Activated naive CD8-positive, alpha-beta T cell treated with anti-CD3 and anti-CD28 coated beads for 36 hours (primary cell): ENCODE measurements at regions not wholly inside any gene's neighbourhood (a gene's known extent, or its start where the extent isn't known, plus 50 kb on each side); places are given as distances from the start of the nearest gene placed in this dataset.

Experiments used
- DNase-seq: peaks from one replicate; pipeline ENCODE4 v3.0.0; 2021
- H3K27ac Mint-ChIP-seq: one replicate; pipeline ENCODE4 v1.8.0; 2022; ENCODE audit warnings: mild to moderate bottlenecking, moderate library complexity, mixed read lengths
- H3K27me3 Mint-ChIP-seq: one replicate; pipeline ENCODE4 v1.8.0; 2022; ENCODE audit warnings: mild to moderate bottlenecking, mixed read lengths
- H3K36me3 Mint-ChIP-seq: one replicate; pipeline ENCODE4 v1.8.0; 2021; ENCODE audit warnings: mild to moderate bottlenecking, mixed read lengths
- H3K4me1 Mint-ChIP-seq: one replicate; pipeline ENCODE4 v1.8.0; 2021; ENCODE audit warnings: mixed read lengths
- H3K4me3 Mint-ChIP-seq: one replicate; pipeline ENCODE4 v1.8.0; 2022; ENCODE audit warnings: mild to moderate bottlenecking, moderate library complexity, mixed read lengths
- H3K9me3 Mint-ChIP-seq: one replicate; pipeline ENCODE4 v1.8.0; 2022; ENCODE audit warnings: mixed read lengths

DNA sequence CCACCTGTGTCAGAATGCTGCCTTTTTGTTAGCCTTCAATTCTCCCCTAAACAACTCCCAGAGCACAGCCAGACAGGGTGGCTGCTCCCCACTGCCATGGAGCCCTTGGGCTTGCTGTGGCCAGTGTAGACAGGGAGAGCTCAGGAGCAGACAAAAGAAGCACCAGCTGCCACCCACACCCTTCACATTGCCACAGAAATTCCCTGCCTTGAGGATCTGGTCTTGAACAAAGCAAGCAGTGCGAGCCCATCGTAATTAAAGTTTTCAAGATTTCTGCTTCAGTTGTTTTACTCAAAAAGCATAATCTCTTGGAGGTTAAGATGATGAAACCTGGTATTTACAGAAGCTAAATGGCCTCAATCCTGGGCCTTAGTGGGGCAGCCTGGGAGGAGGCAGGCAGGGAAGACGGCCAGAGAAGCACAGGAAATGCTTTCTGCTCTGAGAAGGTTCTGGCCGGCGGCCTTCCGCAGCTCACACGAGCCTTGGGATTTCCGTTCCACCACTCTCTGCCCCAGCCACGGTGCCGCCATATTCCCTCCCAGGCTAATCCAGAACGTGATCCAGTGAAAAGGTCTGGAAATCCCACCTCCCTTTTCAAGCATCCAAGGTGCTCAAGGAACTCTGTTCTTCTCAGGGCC is 535.2 kb downstream of the BCL11B start:
- Mint-ChIP-seq H3K4me3 (no peak overlapping the region), H3K27ac (no peak overlapping the region), H3K27me3 (no peaks in the 10 kb centered on the region), H3K4me1 (no peaks in the 10 kb centered on the region), H3K9me3 (no peaks in the 10 kb centered on the region), H3K36me3 (no peaks in the 10 kb centered on the region)
- DNase-seq = no peak

DNA sequence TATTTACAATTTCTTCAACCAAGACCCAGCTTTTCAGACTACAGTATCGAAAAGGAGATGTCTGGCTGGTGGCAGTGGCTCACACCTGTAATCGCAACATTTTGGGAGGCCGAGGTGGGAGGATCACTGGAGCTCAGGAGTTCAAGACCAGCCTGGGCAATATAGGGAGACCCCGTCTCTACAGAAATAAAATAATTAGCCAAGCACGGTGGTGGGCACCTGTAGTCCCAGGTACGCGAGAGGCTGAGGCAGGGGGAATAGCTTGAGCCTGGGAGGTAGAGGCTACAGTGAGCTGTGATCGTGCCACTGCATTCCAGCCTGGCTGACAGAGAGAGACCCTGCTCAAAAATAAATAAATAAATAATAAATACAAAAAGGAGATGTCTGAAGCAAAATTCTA is 530.5 kb downstream of the BCL11B start:
- no peaks in the 10 kb centered on the region for H3K27me3 Mint-ChIP-seq
- no peaks in the 10 kb centered on the region for H3K9me3 Mint-ChIP-seq
- no peaks in the 10 kb centered on the region for H3K36me3 Mint-ChIP-seq
- no peak overlapping the region for H3K4me3 Mint-ChIP-seq
- H3K27ac Mint-ChIP-seq = no peak overlapping the region
- no peak for DNase-seq
- H3K4me1 Mint-ChIP-seq = peaks cover 9% of the 10 kb centered on the region

DNA sequence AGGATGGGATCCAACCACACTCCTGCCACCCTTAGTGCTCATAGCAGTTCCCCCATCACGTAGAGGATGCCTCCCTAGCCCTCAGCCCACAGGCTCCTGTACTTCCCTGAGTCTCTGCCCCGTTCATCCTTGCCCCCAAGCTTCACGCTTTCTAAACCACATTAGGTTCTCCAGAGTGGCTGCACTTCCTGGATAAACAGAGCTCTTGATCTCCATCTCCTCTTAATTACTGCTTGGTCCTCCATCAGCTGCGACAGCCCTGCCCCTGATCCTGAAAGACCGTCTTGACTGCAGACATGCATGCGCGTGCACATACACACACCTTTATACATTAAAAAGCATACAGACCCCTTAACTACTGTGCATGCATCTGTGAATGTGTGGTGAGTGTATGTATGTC is 530.0 kb downstream of the BCL11B start:
- no peak for DNase-seq
- H3K27ac Mint-ChIP-seq = no peak overlapping the region
- no peaks in the 10 kb centered on the region for H3K9me3 Mint-ChIP-seq
- no peak overlapping the region for H3K4me3 Mint-ChIP-seq
- peaks cover 9% of the 10 kb centered on the region for H3K4me1 Mint-ChIP-seq
- no peaks in the 10 kb centered on the region for H3K27me3 Mint-ChIP-seq
- H3K36me3 Mint-ChIP-seq = no peaks in the 10 kb centered on the region

GRCh38 chr14:98743536-98743935 is 528.5 kb downstream of the BCL11B start:
- no peaks in the 10 kb centered on the region for H3K36me3 Mint-ChIP-seq
- H3K4me1 Mint-ChIP-seq = peaks cover 9% of the 10 kb centered on the region
- H3K27ac Mint-ChIP-seq = no peak overlapping the region
- H3K4me3 Mint-ChIP-seq = no peak overlapping the region
- no peaks in the 10 kb centered on the region for H3K27me3 Mint-ChIP-seq
- H3K9me3 Mint-ChIP-seq = no peaks in the 10 kb centered on the region
- DNase-seq = no peak

DNA sequence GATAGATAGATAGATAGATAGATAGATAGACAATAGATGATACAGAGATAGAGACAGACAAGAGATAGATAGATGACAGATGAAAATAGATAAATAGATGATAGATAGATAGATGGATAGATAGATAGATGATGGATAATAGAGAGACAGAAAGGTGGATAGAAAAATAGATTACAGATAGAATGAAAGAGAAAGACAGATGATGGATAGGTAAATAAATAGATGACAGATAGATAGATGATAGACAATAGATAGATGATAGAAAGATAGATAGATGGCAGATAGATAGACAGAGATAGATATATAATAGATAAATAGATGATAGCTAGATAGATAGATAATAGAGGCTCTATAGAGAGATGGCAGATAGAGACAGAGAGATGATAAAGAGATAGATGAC is 523.0 kb downstream of the BCL11B start:
- Mint-ChIP-seq H3K36me3 (no peaks in the 10 kb centered on the region), H3K9me3 (no peaks in the 10 kb centered on the region), H3K4me1 (peaks cover 4% of the 10 kb centered on the region), H3K27me3 (no peaks in the 10 kb centered on the region), H3K4me3 (no peak overlapping the region), H3K27ac (no peak overlapping the region)
- DNase-seq = no peak

- Mint-ChIP-seq H3K36me3 (no peaks in the 10 kb centered on the region), H3K27me3 (no peaks in the 10 kb centered on the region), H3K9me3 (peaks cover 11% of the 10 kb centered on the region), H3K4me3 (no peak overlapping the region), H3K4me1 (peaks cover 8% of the 10 kb centered on the region), H3K27ac (no peak overlapping the region)
- DNase-seq = no peak
These were observed 520.9 kb downstream of the BCL11B start for GRCh38 chr14:98751110-98751509.

DNA sequence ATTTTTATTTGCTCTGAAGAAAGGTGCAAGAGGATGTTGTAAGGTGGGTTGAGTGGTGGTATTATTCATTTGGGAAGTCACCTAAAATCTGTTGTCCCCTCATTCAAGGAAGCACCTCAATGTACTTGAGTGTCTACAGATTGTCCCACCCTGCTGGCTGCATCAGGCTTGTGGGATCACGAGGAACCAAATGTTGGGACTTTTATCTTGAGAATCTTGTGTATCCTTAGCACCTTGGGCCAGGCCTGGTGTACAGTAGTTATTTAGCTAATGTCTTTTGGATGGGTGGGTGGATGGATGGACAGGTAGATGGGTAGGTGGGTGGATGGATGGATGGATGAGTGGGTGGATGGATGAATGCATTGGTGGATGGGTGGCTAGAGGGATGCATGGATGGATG is 519.3 kb downstream of the BCL11B start:
- no peak for DNase-seq
- H3K27me3 Mint-ChIP-seq = no peaks in the 10 kb centered on the region
- peaks cover 11% of the 10 kb centered on the region for H3K9me3 Mint-ChIP-seq
- no peaks in the 10 kb centered on the region for H3K36me3 Mint-ChIP-seq
- H3K4me3 Mint-ChIP-seq = no peak overlapping the region
- peaks cover 8% of the 10 kb centered on the region for H3K4me1 Mint-ChIP-seq
- no peak overlapping the region for H3K27ac Mint-ChIP-seq

DNA sequence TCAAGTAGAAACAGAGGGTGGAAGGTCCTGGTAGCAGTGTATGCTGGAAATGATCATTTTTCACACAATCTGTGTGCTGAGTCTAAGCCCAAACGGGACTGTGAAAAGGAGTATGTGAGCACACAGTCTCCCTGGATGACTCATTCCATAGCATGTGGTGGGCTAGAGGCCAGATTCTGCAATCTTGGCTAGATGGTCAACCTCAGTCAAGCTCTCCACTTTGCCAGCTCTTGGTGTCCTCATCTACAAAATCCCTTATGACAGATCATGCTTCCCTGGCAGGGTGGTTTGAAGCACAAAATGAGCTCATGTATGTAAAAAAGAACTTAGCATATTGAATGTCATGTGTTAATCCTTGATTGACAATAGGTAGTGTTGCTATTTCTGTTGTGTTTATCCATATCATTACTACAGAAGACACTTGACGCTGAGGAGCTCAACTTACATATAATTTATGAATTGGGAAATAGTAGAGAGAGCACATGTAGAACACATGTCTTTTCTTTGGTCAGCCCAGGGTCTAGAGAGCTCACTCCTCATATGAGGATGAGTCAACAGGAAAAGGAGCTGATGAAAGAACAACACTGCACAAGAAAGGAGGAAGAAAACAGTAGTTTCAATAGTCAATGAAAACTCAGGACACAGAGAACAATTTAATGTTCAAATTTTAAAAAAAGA is 517.5 kb downstream of the BCL11B start:
- peaks cover 8% of the 10 kb centered on the region for H3K4me1 Mint-ChIP-seq
- no peak overlapping the region for H3K27ac Mint-ChIP-seq
- H3K4me3 Mint-ChIP-seq = no peak overlapping the region
- H3K27me3 Mint-ChIP-seq = no peaks in the 10 kb centered on the region
- peaks cover 11% of the 10 kb centered on the region for H3K9me3 Mint-ChIP-seq
- DNase-seq = no peak
- peaks cover under 1% of the 10 kb centered on the region for H3K36me3 Mint-ChIP-seq

DNA sequence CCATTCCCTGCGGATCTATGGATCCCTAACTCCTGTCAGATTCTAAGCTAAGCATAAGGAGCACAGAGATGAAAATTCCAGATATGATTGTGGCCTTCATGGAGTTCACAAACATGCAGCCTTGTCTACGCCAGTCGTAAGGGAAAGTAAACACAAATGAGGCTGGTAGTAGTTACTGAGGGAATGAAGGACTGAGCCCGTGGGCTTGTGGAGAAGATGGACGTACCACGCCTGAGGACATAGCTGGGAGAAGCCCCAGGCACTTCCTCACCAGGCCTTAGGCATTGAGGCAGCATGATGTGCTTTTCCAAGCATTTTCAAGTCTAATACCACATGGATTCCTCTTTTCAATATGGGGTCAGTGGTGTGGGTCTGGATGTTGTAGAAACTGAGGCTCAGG is 515.2 kb downstream of the BCL11B start:
- Mint-ChIP-seq H3K36me3 (peaks cover 1% of the 10 kb centered on the region), H3K4me1 (peaks cover 8% of the 10 kb centered on the region), H3K27me3 (no peaks in the 10 kb centered on the region), H3K9me3 (peaks cover 11% of the 10 kb centered on the region), H3K4me3 (no peak overlapping the region), H3K27ac (no peak overlapping the region)
- no peak for DNase-seq

DNA sequence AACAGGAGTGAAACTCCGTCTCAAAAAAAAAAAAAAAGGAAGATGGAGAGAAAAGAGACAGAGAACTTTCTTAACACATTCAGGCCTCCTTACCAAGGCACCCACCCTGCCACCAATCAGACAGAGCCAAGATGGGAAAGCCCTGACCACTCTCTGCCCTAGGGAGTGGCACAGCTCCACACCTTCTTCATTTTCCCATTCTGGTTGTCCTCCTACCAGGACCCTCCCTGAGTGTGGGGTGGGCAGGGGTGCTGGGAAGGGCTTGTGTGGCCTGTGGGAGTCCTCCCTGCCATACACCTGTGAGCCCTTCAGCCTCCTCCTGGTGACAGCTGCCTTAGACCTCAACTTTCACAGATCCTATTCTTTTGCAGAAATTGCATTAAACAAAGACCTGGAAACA is 513.6 kb downstream of the BCL11B start:
- H3K27me3 Mint-ChIP-seq = no peaks in the 10 kb centered on the region
- H3K36me3 Mint-ChIP-seq = peaks cover 1% of the 10 kb centered on the region
- H3K27ac Mint-ChIP-seq = no peak overlapping the region
- H3K4me1 Mint-ChIP-seq = peaks cover 8% of the 10 kb centered on the region
- H3K4me3 Mint-ChIP-seq = no peak overlapping the region
- H3K9me3 Mint-ChIP-seq = peaks cover 11% of the 10 kb centered on the region
- DNase-seq = no peak

DNA sequence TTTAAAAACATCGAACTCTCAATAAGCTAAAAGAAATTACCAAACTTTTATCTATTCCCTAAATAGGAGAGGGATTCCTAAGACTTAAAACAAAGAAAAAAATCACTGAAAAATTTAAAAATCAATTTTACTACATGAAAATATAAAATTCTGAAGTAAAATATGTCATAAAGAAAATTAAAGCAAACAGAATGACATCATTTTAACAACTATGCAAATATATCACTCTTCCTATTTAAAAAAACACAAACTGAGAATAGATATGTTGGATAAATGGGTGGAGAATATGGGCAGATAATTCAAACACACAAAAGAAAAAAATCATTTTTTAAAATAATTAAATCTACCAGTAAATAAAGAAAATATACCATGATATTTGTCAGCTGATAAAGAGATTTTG is 510.0 kb downstream of the BCL11B start:
- Mint-ChIP-seq H3K4me3 (no peak overlapping the region), H3K9me3 (peaks cover 4% of the 10 kb centered on the region), H3K27me3 (no peaks in the 10 kb centered on the region), H3K4me1 (peaks cover 1% of the 10 kb centered on the region), H3K36me3 (peaks cover 1% of the 10 kb centered on the region), H3K27ac (no peak overlapping the region)
- DNase-seq = no peak

DNA sequence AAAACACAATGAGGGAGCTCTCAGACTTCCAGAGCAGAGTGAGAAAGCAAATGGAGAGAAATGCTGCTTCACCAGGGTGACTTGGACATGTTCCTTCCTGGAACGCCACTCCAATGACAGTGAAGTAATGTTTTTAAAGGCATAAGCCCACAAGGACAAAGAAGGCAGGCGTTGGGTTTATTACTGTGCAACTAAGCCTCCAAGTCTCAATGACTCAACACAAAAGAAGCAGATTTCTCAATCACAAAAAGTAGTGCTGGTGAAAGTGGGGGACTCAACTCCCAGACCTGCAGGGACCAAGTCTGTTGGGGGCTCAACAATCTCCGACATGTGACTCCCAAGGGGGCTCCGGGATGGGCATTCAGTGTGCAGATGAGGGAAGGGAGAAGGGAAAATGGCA is 505.2 kb downstream of the BCL11B start:
- Mint-ChIP-seq H3K27me3 (no peaks in the 10 kb centered on the region), H3K27ac (no peak overlapping the region), H3K4me1 (peaks cover 1% of the 10 kb centered on the region)

GRCh38 chr14:98769326-98769725 is 502.7 kb downstream of the BCL11B start:
- no peak overlapping the region for H3K27ac Mint-ChIP-seq
- H3K4me1 Mint-ChIP-seq = peaks cover 1% of the 10 kb centered on the region
- peaks cover 4% of the 10 kb centered on the region for H3K9me3 Mint-ChIP-seq
- no peak for DNase-seq
- H3K36me3 Mint-ChIP-seq = no peaks in the 10 kb centered on the region
- H3K4me3 Mint-ChIP-seq = no peak overlapping the region
- no peaks in the 10 kb centered on the region for H3K27me3 Mint-ChIP-seq

More for the DNA sequence above, 505.2 kb downstream of the BCL11B start:
- peaks cover 4% of the 10 kb centered on the region for H3K9me3 Mint-ChIP-seq
- DNase-seq = no peak
- no peaks in the 10 kb centered on the region for H3K36me3 Mint-ChIP-seq
- H3K4me3 Mint-ChIP-seq = no peak overlapping the region

GRCh38 chr14:98770151-98770550 is 501.8 kb downstream of the BCL11B start:
- Mint-ChIP-seq H3K9me3 (peaks cover 2% of the 10 kb centered on the region), H3K4me3 (no peak overlapping the region), H3K27ac (peak overlapping the region; percentile 42), H3K36me3 (no peaks in the 10 kb centered on the region), H3K27me3 (no peaks in the 10 kb centered on the region), H3K4me1 (peaks cover 1% of the 10 kb centered on the region)
- DNase-seq = no peak

DNA sequence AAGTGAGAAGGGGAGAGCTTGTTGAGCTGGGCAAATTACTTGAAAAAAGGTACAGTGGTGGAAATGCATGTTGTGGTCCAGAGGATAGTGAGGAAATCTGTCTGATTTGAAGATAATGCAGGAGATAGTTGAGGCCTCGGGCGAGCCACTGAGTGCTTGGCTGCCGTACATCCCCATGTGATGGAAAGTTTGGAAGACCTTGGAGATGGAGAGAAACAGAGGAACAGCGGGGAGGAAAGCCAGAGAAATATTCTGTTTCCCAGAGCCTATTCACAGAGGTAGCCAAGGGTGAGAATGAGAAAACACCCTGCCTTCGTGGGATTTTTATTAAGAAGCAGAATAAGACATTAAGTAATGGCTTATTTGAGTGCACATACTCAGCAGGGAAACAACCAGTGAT is 498.2 kb downstream of the BCL11B start:
- Mint-ChIP-seq H3K36me3 (no peaks in the 10 kb centered on the region), H3K9me3 (peaks cover 2% of the 10 kb centered on the region), H3K27ac (no peak overlapping the region), H3K4me1 (no peaks in the 10 kb centered on the region), H3K27me3 (no peaks in the 10 kb centered on the region), H3K4me3 (no peak overlapping the region)
- DNase-seq = no peak

DNA sequence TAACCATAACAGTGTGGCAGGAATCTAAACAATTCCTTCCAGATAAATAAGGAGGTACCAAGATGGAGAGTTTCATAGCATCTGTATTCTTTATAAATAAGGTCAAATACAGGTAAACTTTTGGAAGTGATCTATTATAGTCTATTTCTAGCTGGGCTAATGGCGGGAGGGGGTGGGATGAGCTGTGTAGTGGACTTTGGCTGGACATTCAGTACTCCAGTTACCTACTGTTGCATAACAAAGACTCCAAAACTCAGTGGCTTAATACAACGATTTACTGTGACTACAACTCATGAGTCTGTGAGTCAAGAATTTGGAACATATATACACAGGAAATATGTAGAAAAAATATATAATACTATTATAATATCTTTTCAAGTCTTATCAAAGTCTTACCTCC is 496.1 kb downstream of the BCL11B start:
- H3K4me3 Mint-ChIP-seq = no peak overlapping the region
- H3K27ac Mint-ChIP-seq = no peak overlapping the region
- H3K27me3 Mint-ChIP-seq = no peaks in the 10 kb centered on the region

More for the DNA sequence above, 496.1 kb downstream of the BCL11B start:
- Mint-ChIP-seq H3K36me3 (no peaks in the 10 kb centered on the region), H3K9me3 (peaks cover 2% of the 10 kb centered on the region), H3K4me1 (no peaks in the 10 kb centered on the region)
- no peak for DNase-seq
